ENCODE measurements at regions not wholly inside any gene's neighbourhood (a gene's known extent, or its start where the extent isn't known, plus 50 kb on each side); places are given as distances from the start of the nearest gene placed in this dataset.

DNA sequence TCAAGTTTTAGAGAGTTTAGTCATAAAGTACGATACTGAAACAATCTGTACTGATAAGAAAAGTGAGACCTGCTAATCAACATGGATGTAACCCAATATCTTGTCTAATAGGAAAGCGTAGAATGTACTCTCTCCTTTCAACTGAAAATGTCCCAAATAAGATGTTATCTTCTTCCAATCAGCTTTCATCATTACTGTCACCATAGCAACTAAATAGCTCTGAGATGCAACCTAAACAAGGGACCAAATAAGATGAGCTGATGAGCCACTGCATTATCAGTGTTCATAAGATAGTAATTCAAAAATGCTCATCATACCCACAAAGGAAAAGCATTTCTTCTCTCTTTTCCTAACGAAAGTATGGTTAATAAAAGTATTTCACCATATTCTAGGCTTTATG, 1108.3 kb upstream of the MAP3K7 start:
- Histone ChIP-seq H3K4me1 (no peaks in the 10 kb centered on the region), H3K27ac (no peak overlapping the region), H3K4me2 (no peak overlapping the region), H3K4me3 (no peak overlapping the region), H3K9me3 (no peaks in the 10 kb centered on the region)
- ChIA-PET POLR2A (no interaction called here), CTCF (no interaction called here)
- 3% methylated on average over 3 of the region's 3 CpGs for WGBS (ENCODE audit: missing lambda C conversion rate)
- DNase-seq (ENCODE audit: low read depth in 1 of 2, low spot score in 1 of 2) (no peak), FAIRE-seq (no peak), ATAC-seq (no peak)
- TF ChIP-seq NFE2L2 (conservative IDR thresholded peaks at IDR 0.05; ENCODE audit: low read length) (no peak), HOXB13 (CRISPR knock-in tag; IDR thresholded peaks at IDR 0.05; ENCODE audit: low read depth) (no peak), ZFP36 (IDR thresholded peaks at IDR 0.05; ENCODE audit: borderline replicate concordance, partially characterized antibody) (no peak), MYC (IDR thresholded peaks at IDR 0.05; ENCODE audit: borderline replicate concordance, low read length) (no peak), MAFK (IDR thresholded peaks at IDR 0.05; ENCODE audit: partially characterized antibody) (no peak), CHD4 (IDR thresholded peaks at IDR 0.05; ENCODE audit: borderline replicate concordance) (no peak), HOXB5 (CRISPR knock-in tag; IDR thresholded peaks at IDR 0.05) (no peak), ZC3H11A (IDR thresholded peaks at IDR 0.05) (no peak)
- TF ChIP-seq, protein P1, sequence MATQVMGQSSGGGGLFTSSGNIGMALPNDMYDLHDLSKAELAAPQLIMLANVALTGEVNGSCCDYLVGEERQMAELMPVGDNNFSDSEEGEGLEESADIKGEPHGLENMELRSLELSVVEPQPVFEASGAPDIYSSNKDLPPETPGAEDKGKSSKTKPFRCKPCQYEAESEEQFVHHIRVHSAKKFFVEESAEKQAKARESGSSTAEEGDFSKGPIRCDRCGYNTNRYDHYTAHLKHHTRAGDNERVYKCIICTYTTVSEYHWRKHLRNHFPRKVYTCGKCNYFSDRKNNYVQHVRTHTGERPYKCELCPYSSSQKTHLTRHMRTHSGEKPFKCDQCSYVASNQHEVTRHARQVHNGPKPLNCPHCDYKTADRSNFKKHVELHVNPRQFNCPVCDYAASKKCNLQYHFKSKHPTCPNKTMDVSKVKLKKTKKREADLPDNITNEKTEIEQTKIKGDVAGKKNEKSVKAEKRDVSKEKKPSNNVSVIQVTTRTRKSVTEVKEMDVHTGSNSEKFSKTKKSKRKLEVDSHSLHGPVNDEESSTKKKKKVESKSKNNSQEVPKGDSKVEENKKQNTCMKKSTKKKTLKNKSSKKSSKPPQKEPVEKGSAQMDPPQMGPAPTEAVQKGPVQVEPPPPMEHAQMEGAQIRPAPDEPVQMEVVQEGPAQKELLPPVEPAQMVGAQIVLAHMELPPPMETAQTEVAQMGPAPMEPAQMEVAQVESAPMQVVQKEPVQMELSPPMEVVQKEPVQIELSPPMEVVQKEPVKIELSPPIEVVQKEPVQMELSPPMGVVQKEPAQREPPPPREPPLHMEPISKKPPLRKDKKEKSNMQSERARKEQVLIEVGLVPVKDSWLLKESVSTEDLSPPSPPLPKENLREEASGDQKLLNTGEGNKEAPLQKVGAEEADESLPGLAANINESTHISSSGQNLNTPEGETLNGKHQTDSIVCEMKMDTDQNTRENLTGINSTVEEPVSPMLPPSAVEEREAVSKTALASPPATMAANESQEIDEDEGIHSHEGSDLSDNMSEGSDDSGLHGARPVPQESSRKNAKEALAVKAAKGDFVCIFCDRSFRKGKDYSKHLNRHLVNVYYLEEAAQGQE (IDR thresholded peaks at IDR 0.05) = no peak
- TF ChIP-seq, protein P2, sequence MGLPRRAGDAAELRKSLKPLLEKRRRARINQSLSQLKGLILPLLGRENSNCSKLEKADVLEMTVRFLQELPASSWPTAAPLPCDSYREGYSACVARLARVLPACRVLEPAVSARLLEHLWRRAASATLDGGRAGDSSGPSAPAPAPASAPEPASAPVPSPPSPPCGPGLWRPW (IDR thresholded peaks at IDR 0.05) = no peak

- ChIA-PET POLR2A (no interaction called here), CTCF (no interaction called here)
- H3K4me1 ChIP-seq = no peaks in the 10 kb centered on the region
- DNase-seq (ENCODE audit: low read depth in 1 of 2, low spot score in 1 of 2) (no peak), ATAC-seq (no peak), FAIRE-seq (no peak)
- WGBS (ENCODE audit: missing lambda C conversion rate) = 1% methylated on average over 6 of the region's 6 CpGs
- H3K9me3 ChIP-seq = no peaks in the 10 kb centered on the region
- H3K27ac ChIP-seq = no peak overlapping the region
- no peak overlapping the region for H3K4me2 ChIP-seq
- no peak overlapping the region for H3K4me3 ChIP-seq
- no peak for TF ChIP-seq ZNF302 (CRISPR knock-in tag; IDR thresholded peaks at IDR 0.05)
Observed at GRCh38 chr6:91694016-91694654, 1107.3 kb upstream of the MAP3K7 start.

- Histone ChIP-seq H3K4me3 (no peak overlapping the region), H3K4me1 (no peaks in the 10 kb centered on the region), H3K27ac (no peak overlapping the region), H3K9me3 (no peaks in the 10 kb centered on the region), H3K4me2 (no peak overlapping the region)
- CTCF ChIA-PET = no interaction called here
- ATAC-seq (no peak), FAIRE-seq (no peak), DNase-seq (ENCODE audit: low read depth in 1 of 2, low spot score in 1 of 2) (no peak)
- POLR2A ChIA-PET = no interaction called here
- TF ChIP-seq, protein P2 (IDR thresholded peaks at IDR 0.05) = no peak
- TF ChIP-seq POLR2AphosphoS2 (conservative IDR thresholded peaks at IDR 0.05; ENCODE audit: low read length) (no peak), RAD21 (conservative IDR thresholded peaks at IDR 0.05 in 1 of 2, IDR thresholded peaks at IDR 0.05 in 1 of 2) (no peak), RFX5 (IDR thresholded peaks at IDR 0.05) (no peak), NFE2L2 (conservative IDR thresholded peaks at IDR 0.05; ENCODE audit: low read length) (no peak), JUNB (IDR thresholded peaks at IDR 0.05) (no peak), TP53 (CRISPR knock-in tag; IDR thresholded peaks at IDR 0.05) (no peak), NR3C1 (IDR thresholded peaks at IDR 0.05) (no peak), FOSB (CRISPR knock-in tag; IDR thresholded peaks at IDR 0.05) (no peak), CEBPB (IDR thresholded peaks at IDR 0.05) (no peak)
- TF ChIP-seq, protein P3, sequence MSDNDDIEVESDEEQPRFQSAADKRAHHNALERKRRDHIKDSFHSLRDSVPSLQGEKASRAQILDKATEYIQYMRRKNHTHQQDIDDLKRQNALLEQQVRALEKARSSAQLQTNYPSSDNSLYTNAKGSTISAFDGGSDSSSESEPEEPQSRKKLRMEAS (IDR thresholded peaks at IDR 0.05) = no peak
- TF ChIP-seq, protein P4, sequence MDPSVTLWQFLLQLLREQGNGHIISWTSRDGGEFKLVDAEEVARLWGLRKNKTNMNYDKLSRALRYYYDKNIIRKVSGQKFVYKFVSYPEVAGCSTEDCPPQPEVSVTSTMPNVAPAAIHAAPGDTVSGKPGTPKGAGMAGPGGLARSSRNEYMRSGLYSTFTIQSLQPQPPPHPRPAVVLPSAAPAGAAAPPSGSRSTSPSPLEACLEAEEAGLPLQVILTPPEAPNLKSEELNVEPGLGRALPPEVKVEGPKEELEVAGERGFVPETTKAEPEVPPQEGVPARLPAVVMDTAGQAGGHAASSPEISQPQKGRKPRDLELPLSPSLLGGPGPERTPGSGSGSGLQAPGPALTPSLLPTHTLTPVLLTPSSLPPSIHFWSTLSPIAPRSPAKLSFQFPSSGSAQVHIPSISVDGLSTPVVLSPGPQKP (IDR thresholded peaks at IDR 0.05; ENCODE audit: low read depth, low read length) = no peak
- TF ChIP-seq, protein P1 (IDR thresholded peaks at IDR 0.05) = no peak
- TF ChIP-seq, protein P5, sequence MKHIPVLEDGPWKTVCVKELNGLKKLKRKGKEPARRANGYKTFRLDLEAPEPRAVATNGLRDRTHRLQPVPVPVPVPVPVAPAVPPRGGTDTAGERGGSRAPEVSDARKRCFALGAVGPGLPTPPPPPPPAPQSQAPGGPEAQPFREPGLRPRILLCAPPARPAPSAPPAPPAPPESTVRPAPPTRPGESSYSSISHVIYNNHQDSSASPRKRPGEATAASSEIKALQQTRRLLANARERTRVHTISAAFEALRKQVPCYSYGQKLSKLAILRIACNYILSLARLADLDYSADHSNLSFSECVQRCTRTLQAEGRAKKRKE (CRISPR knock-in tag; IDR thresholded peaks at IDR 0.05; ENCODE audit: low read depth) = no peak
- 32% methylated on average over 6 of the region's 6 CpGs for WGBS (ENCODE audit: missing lambda C conversion rate)
Observed at GRCh38 chr6:91691449-91691848, 1104.6 kb upstream of the MAP3K7 start.
